ENCODE measurements at regions not wholly inside any gene's neighbourhood (a gene's known extent, or its start where the extent isn't known, plus 50 kb on each side); places are given as distances from the start of the nearest gene placed in this dataset.

DNA sequence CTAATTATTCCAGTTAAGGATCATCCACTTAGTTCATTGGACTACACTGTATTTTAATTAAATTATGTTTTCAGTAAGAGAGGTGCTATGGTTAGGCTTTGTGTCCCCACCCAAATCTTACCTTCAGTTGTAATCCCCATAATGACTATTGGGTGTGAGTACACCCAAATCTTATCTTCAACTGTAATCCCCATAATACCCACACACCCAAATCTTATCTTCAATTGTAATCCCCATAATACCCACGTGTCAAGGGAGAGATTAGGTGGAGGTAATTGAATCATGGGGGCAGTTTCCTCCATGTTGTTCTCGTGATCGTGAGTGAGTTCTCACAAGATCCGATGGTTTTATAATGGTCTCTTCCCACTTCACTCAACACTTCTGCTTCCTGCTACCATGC is 208.0 kb upstream of the PHACTR1 start:
- TF ChIP-seq, protein P1, sequence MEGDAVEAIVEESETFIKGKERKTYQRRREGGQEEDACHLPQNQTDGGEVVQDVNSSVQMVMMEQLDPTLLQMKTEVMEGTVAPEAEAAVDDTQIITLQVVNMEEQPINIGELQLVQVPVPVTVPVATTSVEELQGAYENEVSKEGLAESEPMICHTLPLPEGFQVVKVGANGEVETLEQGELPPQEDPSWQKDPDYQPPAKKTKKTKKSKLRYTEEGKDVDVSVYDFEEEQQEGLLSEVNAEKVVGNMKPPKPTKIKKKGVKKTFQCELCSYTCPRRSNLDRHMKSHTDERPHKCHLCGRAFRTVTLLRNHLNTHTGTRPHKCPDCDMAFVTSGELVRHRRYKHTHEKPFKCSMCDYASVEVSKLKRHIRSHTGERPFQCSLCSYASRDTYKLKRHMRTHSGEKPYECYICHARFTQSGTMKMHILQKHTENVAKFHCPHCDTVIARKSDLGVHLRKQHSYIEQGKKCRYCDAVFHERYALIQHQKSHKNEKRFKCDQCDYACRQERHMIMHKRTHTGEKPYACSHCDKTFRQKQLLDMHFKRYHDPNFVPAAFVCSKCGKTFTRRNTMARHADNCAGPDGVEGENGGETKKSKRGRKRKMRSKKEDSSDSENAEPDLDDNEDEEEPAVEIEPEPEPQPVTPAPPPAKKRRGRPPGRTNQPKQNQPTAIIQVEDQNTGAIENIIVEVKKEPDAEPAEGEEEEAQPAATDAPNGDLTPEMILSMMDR (conservative IDR thresholded peaks at IDR 0.05 in 1 of 2, IDR thresholded peaks at IDR 0.05 in 1 of 2; ENCODE audit: low read depth in 1 of 2, low read length in 2 of 2) = no peak
- TF ChIP-seq EZH2 (IDR thresholded peaks at IDR 0.05; ENCODE audit: low read length, missing control alignments) = no peak

Measured in fibroblast of lung (primary cell).